Pancreas (tissue), 10 donors: ENCODE measurements at regions not wholly inside any gene's neighbourhood (a gene's known extent, or its start where the extent isn't known, plus 50 kb on each side); places are given as distances from the start of the nearest gene placed in this dataset.

Experiments used
- ATAC-seq, 4 donors: fragments of 200-7000 bp; cut with Tn5 transposase; one replicate each; pipeline versions ENCODE4 v1.8.0 to v1.9.1; 2020; ENCODE audit warnings: mild to moderate bottlenecking in 4 of 4, moderate library complexity in 4 of 4
- DNase-seq, 6 donors: peaks; one replicate each; pipeline ENCODE4 v3.0.0-alpha.2; 2020
- FAIRE-seq: peaks from 2 replicates; lab custom pipeline; 2012; peaks lifted over from hg19 to GRCh38; lab: Jason Lieb, UNC
- H3K27ac ChIP-seq, 4 donors: fragments of 200-600 bp; sonication (generic); 1 replicate in 3 of 4; 2 replicates in 1 of 4; pipeline versions ENCODE4 v1.5.0 to v1.8.0; 2020
- H3K27me3 ChIP-seq, 4 donors: fragments of 200-600 bp; one replicate each; pipeline ENCODE4 v1.8.0; 2021
- H3K36me3 ChIP-seq, 3 donors: fragments of 200-600 bp; sonication (generic) in 1 of 3; one replicate each; pipeline versions ENCODE4 v1.5.0 to v1.8.0; 2020 to 2021
- H3K4me1 ChIP-seq, 3 donors: fragments of 200-600 bp; one replicate each; pipeline ENCODE4 v1.8.0; 2021
- H3K4me3 ChIP-seq, 4 donors: fragments of 200-600 bp; sonication (generic) in 2 of 4; one replicate each; pipeline versions ENCODE4 v1.5.0 to v1.8.0; 2020 to 2021
- H3K9me3 ChIP-seq, 4 donors: fragments of 200-600 bp; one replicate each; pipeline ENCODE4 v1.8.0; 2021
- WGBS, 2 donors: extraction: QIAGEN DNeasy Blood & Tissue Kit; methylation state at CpG; one replicate each; pipeline ENCODE4 v1.1.7; 2013; 5-methylcytosine and 5-hydroxymethylcytosine counted together
- intact Hi-C, 3 donors: fragments of 100-400 bp; cut with DNase I; formaldehyde crosslinking; loops; one replicate each; pipeline versions ENCODE4 v1.11.1 to v1.14.2; 2022
- TF ChIP-seq, protein P1 (sequence below), 4 donors: fragments of 200-600 bp; sonication (generic) in 3 of 4; IDR thresholded peaks; one replicate each; pipeline versions ENCODE4 v1.5.0 to v1.8.0; 2021; ENCODE audit warnings: antibody characterized with exemption in 4 of 4
- donor health status: healthy with polysubstance abuse.
- donor health status: DM: no; HTN: no; CAD: no; lungs with moderate emphysema.
- donor health status: DM: no; HTN: no; CAD: no.
- donor health status: control.
- donor health status: control.
- donor health status: Bipolar disorder and iron deficiency.
- donor health status: DM: yes; HTN: yes; CAD: no.
- donor health status: DM: no; HTN: no; CAD: no.
- donor health status: DM: no; HTN: no; CAD: no.
- donor health status: DM: yes; HTN: yes; CAD: no.

- DNase-seq (no peak), FAIRE-seq (no peak), ATAC-seq (no peak)
- intact Hi-C loops, result no loop called here
- WGBS, 2 donors, result 55 to 64% methylated on average over 3 of the region's 3 CpGs
- Histone ChIP-seq H3K27me3 (no peaks in the 10 kb centered on the region), H3K9me3 (no peaks in the 10 kb centered on the region), H3K4me3 (no peak overlapping the region), H3K27ac (no peak overlapping the region), H3K4me1 (no peaks in the 10 kb centered on the region), H3K36me3 (no peaks in the 10 kb centered on the region)
- TF ChIP-seq, protein P1, sequence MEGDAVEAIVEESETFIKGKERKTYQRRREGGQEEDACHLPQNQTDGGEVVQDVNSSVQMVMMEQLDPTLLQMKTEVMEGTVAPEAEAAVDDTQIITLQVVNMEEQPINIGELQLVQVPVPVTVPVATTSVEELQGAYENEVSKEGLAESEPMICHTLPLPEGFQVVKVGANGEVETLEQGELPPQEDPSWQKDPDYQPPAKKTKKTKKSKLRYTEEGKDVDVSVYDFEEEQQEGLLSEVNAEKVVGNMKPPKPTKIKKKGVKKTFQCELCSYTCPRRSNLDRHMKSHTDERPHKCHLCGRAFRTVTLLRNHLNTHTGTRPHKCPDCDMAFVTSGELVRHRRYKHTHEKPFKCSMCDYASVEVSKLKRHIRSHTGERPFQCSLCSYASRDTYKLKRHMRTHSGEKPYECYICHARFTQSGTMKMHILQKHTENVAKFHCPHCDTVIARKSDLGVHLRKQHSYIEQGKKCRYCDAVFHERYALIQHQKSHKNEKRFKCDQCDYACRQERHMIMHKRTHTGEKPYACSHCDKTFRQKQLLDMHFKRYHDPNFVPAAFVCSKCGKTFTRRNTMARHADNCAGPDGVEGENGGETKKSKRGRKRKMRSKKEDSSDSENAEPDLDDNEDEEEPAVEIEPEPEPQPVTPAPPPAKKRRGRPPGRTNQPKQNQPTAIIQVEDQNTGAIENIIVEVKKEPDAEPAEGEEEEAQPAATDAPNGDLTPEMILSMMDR (IDR thresholded peaks at IDR 0.05), result no peak
These were observed 1414.7 kb downstream of the PLA2G4A start for GRCh38 chr1:188243456-188243855.

DNA sequence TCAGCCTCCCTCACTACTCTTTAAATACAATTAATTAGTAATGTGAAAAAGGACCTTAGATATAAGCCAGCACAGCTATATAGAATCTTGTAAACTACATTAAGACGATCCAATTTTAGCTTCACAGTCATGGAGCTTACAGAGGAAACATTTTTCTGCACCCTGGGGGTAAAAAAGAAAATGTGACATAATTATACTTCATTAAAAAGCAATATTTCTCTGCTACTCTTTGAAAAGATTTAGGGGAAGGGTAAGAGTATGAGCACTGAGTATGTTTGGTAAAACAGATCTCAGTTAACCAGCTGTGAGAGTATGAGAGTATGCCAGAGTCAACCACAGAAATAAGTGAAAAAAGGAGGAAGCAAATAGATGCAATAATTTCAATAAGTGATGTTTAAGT is 1415.9 kb downstream of the PLA2G4A start:
- TF ChIP-seq, protein P1 (IDR thresholded peaks at IDR 0.05), result no peak
- ATAC-seq (no peak), DNase-seq (no peak), FAIRE-seq (no peak)
- Histone ChIP-seq H3K9me3 (no peaks in the 10 kb centered on the region), H3K27ac (no peak overlapping the region), H3K36me3 (no peaks in the 10 kb centered on the region), H3K4me1 (no peaks in the 10 kb centered on the region), H3K4me3 (no peak overlapping the region), H3K27me3 (no peaks in the 10 kb centered on the region)
- 55 to 81% methylated on average over 1 of the region's 1 CpG for WGBS, 2 donors
- intact Hi-C loops, result no loop called here

- Histone ChIP-seq H3K36me3 (no peaks in the 10 kb centered on the region), H3K4me3 (no peak overlapping the region), H3K27ac (no peak overlapping the region), H3K9me3 (no peaks in the 10 kb centered on the region), H3K27me3 (no peaks in the 10 kb centered on the region), H3K4me1 (no peaks in the 10 kb centered on the region)
- FAIRE-seq (no peak), DNase-seq (no peak), ATAC-seq (no peak)
- TF ChIP-seq, protein P1 (IDR thresholded peaks at IDR 0.05), result no peak
- 12 to 31% methylated on average over 1 of the region's 1 CpG for WGBS, 2 donors
- intact Hi-C loops, result no loop called here
These were observed 1418.5 kb downstream of the PLA2G4A start for GRCh38 chr1:188247255-188247654.

DNA sequence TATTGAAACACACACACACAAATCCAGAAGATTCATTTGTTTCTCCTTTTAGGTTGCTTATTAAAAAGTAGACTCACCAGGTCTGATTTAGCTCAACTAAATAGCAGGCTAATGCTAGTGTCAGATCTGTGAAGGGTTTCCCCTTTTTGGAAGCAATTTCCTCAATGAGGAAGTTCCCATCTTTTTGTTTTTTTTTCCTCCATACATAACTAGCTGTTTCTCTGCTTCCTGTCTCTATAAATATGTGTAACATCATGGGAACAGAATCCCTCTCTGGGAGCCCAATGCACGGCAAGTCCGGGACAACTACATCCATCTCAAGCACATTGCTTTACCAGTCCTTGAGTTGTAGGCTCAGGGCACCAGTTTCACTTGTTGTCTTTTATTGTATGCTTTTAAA is 1421.1 kb downstream of the PLA2G4A start:
- FAIRE-seq (no peak), ATAC-seq (no peak), DNase-seq (no peak)
- intact Hi-C loops, result no loop called here
- H3K4me3 ChIP-seq, result no peak overlapping the region
- H3K4me1 ChIP-seq, result no peaks in the 10 kb centered on the region
- H3K27ac ChIP-seq, result no peak overlapping the region
- TF ChIP-seq, protein P1 (IDR thresholded peaks at IDR 0.05), result no peak
- 59 to 66% methylated on average over 2 of the region's 2 CpGs for WGBS, 2 donors
- H3K27me3 ChIP-seq, result no peaks in the 10 kb centered on the region
- H3K36me3 ChIP-seq, result no peaks in the 10 kb centered on the region
- H3K9me3 ChIP-seq, result no peaks in the 10 kb centered on the region

DNA sequence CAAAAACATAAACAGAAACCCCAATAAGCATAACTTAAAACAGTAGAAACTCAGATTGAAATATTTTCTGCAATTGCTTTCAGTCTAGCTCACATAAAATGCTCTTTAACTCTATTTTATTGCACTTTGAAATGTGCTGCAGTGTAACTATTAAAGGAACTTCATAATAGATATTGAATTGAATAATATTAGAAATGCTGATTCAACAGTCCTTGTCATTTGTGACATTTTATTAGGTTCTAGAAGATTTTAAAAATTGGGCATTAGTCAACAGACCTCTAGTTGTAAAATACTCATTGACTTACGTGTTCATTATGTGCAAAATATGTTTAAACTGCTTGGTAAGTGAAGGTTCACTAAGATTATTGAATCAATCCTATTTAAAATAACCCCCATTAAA is 1422.3 kb downstream of the PLA2G4A start:
- ATAC-seq (no peak), FAIRE-seq (no peak), DNase-seq (no peak)
- Histone ChIP-seq H3K4me3 (no peak overlapping the region), H3K27me3 (no peaks in the 10 kb centered on the region), H3K27ac (no peak overlapping the region), H3K9me3 (no peaks in the 10 kb centered on the region), H3K4me1 (no peaks in the 10 kb centered on the region), H3K36me3 (no peaks in the 10 kb centered on the region)
- intact Hi-C loops, result no loop called here
- TF ChIP-seq, protein P1 (IDR thresholded peaks at IDR 0.05), result no peak
- WGBS, 2 donors, result 61 to 74% methylated on average over 1 of the region's 1 CpG
